ENCODE measurements at regions not wholly inside any gene's neighbourhood (a gene's known extent, or its start where the extent isn't known, plus 50 kb on each side); places are given as distances from the start of the nearest gene placed in this dataset.

- Histone ChIP-seq H3K9me3 (ENCODE audit: low read length) (no peaks in the 10 kb centered on the region), H3K9me2 (ENCODE audit: insufficient read depth, low read length) (no peaks in the 10 kb centered on the region), H3K79me2 (ENCODE audit: insufficient read depth, low read depth, low read length) (no peaks in the 10 kb centered on the region), H3K4me2 (ENCODE audit: low read length) (no peak overlapping the region), H3K36me3 (ENCODE audit: insufficient read depth, low read length) (no peaks in the 10 kb centered on the region), H3K4me1 (ENCODE audit: insufficient read depth, low read length, poor library complexity, severe bottlenecking) (no peaks in the 10 kb centered on the region), H4K20me1 (ENCODE audit: insufficient read depth, low read length) (no peaks in the 10 kb centered on the region), H3K27ac (ENCODE audit: low read depth, low read length, poor library complexity, severe bottlenecking) (no peak overlapping the region), H2AFZ (ENCODE audit: low read length) (no peak overlapping the region), H3K4me3 (ENCODE audit: low read depth, low read length, poor library complexity, severe bottlenecking) (no peak overlapping the region)
- BruUV-seq (replicated peaks), result no TSS peak
- CTCF ChIA-PET (ENCODE audit: unreplicated experiment), result no interaction called here
- POLR2A ChIA-PET, result interaction anchor here (1.1 kb wide), 1 partner anchor 20 kb away, joined by 4 read pairs; no protein-coding TSS in a partner anchor
- intact Hi-C loops (cut with micrococcal nuclease; ENCODE audit: unreplicated experiment), result no loop called here
- no peak for DNase-seq (ENCODE audit: low spot score)
- no peak for TF ChIP-seq CTCF (conservative IDR thresholded peaks at IDR 0.05; ENCODE audit: low read length)
- no peak for TF ChIP-seq EZH2phosphoT487 (IDR thresholded peaks at IDR 0.05; ENCODE audit: borderline replicate concordance, low read depth, low read length)
These were observed 66.0 kb upstream of the PREP start for GRCh38 chr6:105468850-105469249.

- Histone ChIP-seq H3K27ac (ENCODE audit: low read depth, low read length, poor library complexity, severe bottlenecking) (no peak overlapping the region), H2AFZ (ENCODE audit: low read length) (no peak overlapping the region), H3K4me1 (ENCODE audit: insufficient read depth, low read length, poor library complexity, severe bottlenecking) (no peaks in the 10 kb centered on the region), H3K9me3 (ENCODE audit: low read length) (no peaks in the 10 kb centered on the region), H4K20me1 (ENCODE audit: insufficient read depth, low read length) (no peaks in the 10 kb centered on the region), H3K9me2 (ENCODE audit: insufficient read depth, low read length) (no peaks in the 10 kb centered on the region), H3K36me3 (ENCODE audit: insufficient read depth, low read length) (no peaks in the 10 kb centered on the region), H3K4me3 (ENCODE audit: low read depth, low read length, poor library complexity, severe bottlenecking) (no peak overlapping the region), H3K79me2 (ENCODE audit: insufficient read depth, low read depth, low read length) (no peaks in the 10 kb centered on the region), H3K4me2 (ENCODE audit: low read length) (no peak overlapping the region)
- intact Hi-C loops (cut with micrococcal nuclease; ENCODE audit: unreplicated experiment), result no loop called here
- TF ChIP-seq EZH2phosphoT487 (IDR thresholded peaks at IDR 0.05; ENCODE audit: borderline replicate concordance, low read depth, low read length) (no peak), CTCF (conservative IDR thresholded peaks at IDR 0.05; ENCODE audit: low read length) (no peak)
- ChIA-PET CTCF (ENCODE audit: unreplicated experiment) (no interaction called here), POLR2A (interaction anchor here (0.9 kb wide), 1 partner anchor 290 kb away, joined by 4 read pairs; no protein-coding TSS in a partner anchor)
- no peak for DNase-seq (ENCODE audit: low spot score)
- BruUV-seq (replicated peaks), result no TSS peak
These were observed 58.0 kb upstream of the PREP start for GRCh38 chr6:105460860-105461259.

DNA sequence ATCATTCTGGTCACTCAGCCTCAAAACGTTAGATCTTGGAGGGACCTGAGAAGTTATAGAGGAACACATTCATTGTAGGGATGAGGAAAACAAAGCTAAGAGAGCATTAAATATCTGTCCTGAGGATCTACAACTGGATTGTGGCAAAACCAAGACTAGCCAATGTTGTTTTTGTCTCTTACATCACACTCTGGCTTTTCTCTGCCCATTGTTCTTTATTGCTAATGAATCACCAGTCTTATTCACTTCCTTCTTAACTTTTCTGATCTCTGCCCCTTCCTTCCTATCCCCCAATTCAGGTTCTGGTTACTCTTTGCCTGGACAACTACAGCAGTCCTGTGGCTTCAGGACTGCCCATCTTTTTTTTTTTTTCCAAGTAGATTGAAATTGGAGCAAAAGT is 57.0 kb upstream of the PREP start:
- no peaks in the 10 kb centered on the region for H3K4me1 ChIP-seq (ENCODE audit: insufficient read depth, low read length, poor library complexity, severe bottlenecking)
- H4K20me1 ChIP-seq (ENCODE audit: insufficient read depth, low read length), result no peaks in the 10 kb centered on the region
- H2AFZ ChIP-seq (ENCODE audit: low read length), result peak overlapping the region; percentile 7; the same call in 1 of the 2 replicates
- intact Hi-C loops (cut with micrococcal nuclease; ENCODE audit: unreplicated experiment), result no loop called here
- no peak for TF ChIP-seq CTCF (conservative IDR thresholded peaks at IDR 0.05; ENCODE audit: low read length)
- TF ChIP-seq EZH2phosphoT487 (IDR thresholded peaks at IDR 0.05; ENCODE audit: borderline replicate concordance, low read depth, low read length), result no peak
- H3K4me2 ChIP-seq (ENCODE audit: low read length), result no peak overlapping the region
- H3K27ac ChIP-seq (ENCODE audit: low read depth, low read length, poor library complexity, severe bottlenecking), result no peak overlapping the region
- no peak overlapping the region for H3K4me3 ChIP-seq (ENCODE audit: low read depth, low read length, poor library complexity, severe bottlenecking)
- DNase-seq (ENCODE audit: low spot score), result no peak
- H3K9me2 ChIP-seq (ENCODE audit: insufficient read depth, low read length), result no peaks in the 10 kb centered on the region
- ChIA-PET CTCF (ENCODE audit: unreplicated experiment) (no interaction called here), POLR2A (no interaction called here)
- no peaks in the 10 kb centered on the region for H3K9me3 ChIP-seq (ENCODE audit: low read length)
- H3K79me2 ChIP-seq (ENCODE audit: insufficient read depth, low read depth, low read length), result no peaks in the 10 kb centered on the region
- BruUV-seq (replicated peaks), result no TSS peak
- H3K36me3 ChIP-seq (ENCODE audit: insufficient read depth, low read length), result no peaks in the 10 kb centered on the region

Measured in OCI-LY7 (cell line).